T1000 (cell line): ENCODE measurements at regions not wholly inside any gene's neighbourhood (a gene's known extent, or its start where the extent isn't known, plus 50 kb on each side); places are given as distances from the start of the nearest gene placed in this dataset.

Experiments used
- DNase-seq: peaks from one replicate; lab custom pipeline; 2025; ENCODE audit warnings: mixed read lengths; lab: John Stamatoyannopoulos, UW

DNA sequence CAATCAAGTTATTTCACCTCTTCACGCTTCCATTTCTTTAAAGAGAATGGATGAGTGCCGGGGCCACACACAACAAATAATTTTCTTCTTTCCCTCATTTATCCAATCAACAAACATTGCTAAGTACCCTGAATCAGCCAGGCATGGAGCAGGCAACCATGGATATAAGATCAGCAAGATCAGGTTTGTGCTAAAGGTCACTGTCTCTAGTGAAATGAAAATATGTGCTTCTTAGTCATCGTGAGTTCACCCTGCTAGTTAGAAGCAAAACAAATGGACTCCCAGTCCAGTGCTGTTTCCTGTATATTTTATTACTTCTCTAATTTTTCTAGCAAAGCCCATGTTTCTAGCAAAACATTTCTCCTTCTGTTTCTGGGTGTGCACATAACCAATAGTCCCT lies 629.2 kb downstream of the BNC2 start:
- no peak for DNase-seq

DNA sequence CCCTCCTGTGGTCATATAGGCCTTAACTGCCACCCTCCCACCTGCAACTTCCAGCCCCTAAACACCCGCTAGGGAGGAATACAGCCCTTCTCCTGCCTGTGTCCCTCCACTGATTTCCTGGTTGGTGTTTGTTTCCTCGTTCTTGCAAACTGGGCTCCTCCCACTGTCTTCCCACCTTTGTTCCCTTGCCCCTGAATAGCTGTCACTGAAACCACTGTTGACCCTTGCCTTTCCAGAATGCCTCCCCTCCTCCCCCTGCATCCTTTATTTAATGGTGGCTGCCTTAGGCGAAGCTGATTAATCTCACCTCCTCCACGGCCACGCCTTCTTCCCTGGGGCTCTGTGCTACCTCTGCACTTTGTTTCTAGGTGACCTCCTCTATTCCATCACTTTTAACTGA lies 626.7 kb downstream of the BNC2 start:
- DNase-seq: no peak

DNA sequence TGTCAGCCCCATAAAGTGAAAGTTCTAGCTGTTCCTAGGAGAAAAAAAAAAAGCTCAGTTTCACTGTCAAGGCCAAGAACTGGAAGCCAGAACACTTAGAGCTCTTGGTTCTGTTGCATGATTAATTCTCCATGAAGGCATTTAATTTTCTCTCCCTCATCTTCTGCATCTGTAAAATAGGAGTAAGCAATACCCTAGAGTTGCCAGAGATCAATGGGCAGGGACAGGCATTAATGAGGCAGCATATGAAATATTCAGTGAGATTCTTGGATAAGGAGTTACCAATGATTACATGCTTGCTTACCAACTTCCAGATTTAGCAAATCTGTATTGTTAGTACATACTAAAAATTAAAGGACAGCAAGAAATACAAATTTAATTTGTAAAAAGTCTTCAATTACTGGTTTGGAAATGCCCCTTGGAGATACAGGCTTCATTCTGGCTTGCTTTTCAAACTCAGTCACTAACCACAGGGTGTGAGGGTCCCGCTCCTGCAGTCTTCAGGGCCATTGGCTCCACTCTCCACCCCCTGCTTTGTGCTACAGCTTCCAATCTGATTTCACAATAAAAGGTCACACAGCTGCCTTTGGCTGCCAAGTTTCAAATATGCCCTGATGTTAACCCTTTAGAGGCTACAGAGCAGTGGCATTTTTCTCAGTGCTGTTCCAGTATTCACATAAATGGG lies 624.6 kb downstream of the BNC2 start:
- DNase-seq: no peak

DNA sequence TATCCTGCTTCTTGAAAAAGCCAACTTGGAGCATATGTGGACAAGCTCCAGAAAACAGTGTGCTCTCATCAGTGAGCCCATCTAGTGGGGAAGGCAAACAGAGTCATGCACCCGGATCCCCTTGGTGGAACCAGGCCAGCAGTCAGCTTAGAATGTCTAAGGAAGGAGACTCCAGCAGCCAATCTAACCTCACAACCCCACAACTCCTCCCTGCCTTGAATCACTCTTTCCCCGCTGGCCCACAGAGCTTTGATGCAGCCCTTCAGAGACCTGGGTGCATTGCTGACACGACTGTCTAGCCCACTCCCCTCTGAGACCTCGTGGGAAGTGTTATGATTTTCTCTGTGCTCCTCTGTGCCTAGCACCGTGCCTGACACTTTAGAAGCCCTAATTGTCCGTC lies 623.7 kb downstream of the BNC2 start:
- no peak for DNase-seq

DNA sequence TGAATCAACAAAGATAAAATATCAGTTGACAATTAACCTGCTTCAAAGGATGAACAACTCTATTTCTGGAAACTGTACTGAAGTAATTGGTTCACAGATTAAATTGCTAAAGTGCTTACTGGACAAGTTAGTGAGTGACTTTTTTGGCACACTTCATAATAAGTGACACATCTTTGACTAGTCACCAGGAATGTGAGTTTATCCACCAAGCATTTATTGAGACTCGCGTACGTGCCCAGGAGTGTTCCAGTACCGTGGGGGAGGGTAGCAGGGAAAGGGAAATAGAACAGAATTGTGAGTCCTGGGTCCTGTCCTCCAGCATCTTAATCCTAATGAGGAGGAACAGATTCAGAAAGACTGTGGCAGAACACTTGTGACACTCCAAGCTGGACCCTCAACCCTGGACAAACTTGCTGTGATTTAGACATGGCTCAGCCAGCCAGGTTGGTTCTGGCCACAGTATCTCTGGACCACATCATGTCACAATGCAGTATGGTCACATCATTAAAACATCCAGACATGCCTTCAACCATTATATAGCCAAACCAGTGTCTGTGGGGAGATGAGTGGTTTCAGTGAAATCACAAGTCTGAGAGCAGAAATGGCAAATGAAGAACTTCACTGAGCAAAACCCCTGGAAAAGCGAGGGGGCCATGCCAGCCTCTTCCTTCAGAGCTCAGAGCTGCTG lies 623.1 kb downstream of the BNC2 start:
- DNase-seq: no peak

DNA sequence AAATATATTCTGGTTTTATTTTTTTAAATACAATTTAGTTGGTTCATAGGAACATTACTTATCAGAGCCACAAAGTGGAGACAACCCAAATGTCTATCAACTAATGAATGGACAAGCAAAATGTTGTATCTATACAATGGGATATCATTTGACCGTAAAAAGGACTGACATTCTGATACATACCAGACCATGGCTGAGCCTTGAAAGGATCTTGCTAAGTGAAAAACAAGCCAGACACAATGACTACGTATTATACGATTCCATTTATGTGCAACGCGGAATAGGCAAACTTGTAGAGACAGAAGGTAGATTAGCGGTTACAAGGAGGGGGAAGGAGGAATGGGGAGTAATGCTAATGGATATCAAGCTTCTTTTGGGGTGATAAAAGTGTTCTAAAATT lies 621.6 kb downstream of the BNC2 start:
- DNase-seq: no peak

DNA sequence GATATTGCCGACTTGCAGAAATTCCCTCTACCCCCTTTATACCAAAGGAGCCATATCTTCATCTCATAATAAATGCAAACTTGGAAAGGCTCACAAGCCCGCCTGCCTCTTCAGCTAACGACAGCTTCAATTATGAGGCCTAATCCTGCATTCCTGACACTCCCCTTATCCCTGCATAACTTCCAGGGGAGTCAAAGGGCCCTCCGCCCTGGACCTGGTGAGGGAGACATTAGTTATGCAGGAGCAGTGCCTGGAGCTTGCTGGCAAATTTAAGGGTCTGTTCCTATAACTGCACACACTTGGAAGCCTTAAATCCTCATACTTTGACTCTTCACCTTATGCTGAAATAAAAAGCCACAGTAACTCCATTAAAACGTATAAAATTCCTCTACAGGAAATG lies 617.9 kb downstream of the BNC2 start:
- DNase-seq: no peak

DNA sequence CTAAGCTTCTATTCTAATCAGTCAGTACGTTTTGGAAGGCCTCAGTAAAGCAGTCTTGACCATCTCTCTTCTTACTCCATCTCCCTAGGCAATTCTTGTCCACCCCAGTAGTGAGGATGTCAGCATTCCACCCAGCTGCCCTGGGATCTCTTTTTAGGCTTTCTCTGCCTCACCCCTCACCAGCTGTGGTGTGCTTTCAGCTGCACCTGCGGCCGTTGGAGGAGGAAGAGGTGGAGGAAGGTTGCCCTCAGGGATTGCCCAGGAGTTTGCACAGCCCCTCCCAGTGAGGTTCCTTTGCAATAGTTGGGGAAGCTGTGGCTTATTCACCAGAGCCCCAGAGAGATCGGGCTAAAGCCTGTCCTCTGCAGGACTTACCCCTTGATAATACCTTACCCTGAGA lies 615.8 kb downstream of the BNC2 start:
- no peak for DNase-seq

DNA sequence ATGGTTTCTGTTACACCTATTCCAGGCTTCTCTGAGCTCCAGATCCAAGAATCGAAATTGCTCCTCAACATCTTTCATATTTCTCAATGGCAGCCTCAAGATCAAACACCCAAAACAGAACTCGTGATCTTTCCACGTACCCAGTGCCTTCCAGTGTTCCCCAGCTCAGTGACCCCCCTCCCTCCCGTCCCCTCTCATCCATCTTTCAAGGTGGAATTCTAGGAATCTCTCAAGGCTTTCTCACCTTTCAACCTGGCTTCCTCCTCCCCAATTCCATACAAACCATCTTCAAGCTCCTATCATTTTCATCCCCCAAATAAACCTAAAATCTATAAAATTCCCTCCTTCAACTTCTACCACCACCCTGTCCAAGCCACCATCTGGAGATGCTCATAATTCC lies 615.3 kb downstream of the BNC2 start:
- no peak for DNase-seq

DNA sequence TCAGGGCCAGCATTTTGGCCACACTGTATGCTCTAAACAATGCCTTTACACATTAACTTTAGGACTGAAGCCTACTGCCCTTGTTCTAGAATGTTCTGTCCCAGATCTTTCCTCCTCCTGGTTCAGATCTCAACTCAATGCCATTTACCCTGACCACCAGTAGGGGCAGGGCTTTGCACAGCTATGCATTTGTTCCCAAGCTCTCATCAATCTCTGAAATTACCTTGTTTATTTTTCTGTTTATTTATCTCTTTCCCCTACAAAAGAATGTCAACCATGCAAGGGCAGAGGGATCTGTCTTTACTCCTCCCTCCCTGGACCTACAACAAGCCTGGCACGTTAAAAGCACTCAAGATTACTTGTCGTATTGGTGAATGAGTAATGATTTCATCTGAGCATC lies 612.9 kb downstream of the BNC2 start:
- no peak for DNase-seq

DNA sequence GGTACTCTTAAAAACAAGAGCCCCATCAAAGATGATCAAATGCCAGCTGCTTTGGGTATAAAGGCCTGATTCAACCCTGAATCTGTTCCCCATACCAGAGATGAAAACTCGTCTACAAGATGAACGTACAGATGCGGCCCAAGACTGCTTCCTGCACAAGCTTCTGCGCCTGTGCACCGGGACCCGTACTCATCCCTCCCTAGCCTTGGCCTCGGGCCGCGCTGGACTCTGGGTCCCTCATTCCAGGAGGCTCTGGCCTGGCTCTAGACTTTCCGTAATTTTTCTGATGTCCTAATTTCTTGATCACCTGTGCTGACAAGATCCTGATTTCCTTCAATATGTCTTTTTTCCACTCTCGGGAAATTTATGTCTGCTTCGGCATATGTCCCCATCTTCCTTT lies 612.3 kb downstream of the BNC2 start:
- no peak for DNase-seq

DNA sequence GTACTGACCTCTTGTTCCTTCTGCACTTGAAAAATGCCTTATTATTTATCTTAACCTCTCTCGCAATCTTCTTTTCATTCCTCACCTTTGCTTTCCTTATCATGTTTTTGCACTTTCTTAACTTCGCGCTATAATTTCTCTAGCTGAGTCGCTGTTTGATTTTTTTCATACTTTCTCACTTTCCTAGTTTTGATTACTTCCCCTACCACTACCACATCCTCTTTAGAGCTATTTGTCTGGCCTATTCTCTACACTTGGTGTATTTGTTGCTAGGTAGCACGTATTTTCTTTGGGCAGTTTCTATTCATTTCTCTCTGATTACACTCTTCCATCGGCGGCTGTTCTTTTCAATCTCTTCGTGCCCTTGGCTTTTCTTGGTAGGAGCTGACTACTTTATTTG lies 611.8 kb downstream of the BNC2 start:
- no peak for DNase-seq

DNA sequence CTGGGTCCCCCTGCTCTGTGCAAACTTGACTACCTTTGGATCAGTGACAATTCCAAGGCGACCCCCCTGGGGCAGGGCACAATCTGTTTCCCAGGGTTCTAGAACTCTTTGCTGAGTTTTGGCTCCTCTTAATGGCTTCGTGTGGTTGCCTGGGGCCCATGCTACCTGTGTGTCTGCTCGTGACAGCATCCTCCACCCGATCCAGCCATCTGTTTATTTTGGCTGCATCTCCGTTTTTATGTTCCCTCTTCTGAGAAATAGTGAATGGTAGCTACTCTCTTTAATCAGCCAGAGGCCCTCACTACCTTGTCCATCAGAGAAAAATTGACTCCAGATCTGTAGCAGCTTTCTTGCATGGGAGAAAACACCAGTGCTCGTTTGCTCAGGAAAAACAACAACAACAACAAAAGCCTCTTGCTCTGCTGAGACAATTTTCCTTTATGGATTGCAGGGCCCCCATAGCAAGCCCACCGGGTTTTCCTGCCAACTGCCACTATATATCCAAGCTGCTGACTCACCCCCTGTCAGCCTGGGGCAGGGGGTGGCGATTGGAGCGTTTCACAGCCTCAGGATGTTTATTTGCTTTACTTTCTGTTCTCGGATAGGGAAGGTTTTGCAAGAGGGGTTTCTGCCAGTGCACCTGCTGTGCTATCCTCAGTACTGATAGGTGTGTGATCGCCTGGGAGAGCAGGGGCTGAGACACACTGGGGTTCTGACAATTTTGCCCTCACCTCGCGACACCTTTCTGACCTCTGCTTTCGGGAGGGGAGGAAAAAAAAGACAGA lies 607.8 kb downstream of the BNC2 start:
- DNase-seq: peak; percentile 9

DNA sequence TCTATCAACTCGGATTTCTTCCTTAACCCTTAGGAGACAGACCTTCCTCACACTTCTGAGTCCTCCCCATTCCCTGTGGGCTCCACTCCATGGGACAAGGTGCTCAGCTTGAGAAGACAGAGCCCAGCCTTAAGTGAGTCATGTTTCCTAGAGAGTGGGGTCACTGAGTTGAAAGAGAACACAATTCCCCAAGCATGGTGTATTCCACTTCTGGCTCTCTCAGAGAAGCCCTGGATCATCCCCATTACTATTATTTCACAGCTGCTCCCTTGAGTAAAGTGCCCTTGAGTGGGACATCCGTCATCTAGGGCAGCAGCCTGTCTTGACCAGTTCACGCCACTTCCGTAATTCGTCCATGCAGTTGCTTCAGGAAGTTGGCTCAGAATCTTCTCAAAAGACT lies 604.8 kb downstream of the BNC2 start:
- DNase-seq: no peak

DNA sequence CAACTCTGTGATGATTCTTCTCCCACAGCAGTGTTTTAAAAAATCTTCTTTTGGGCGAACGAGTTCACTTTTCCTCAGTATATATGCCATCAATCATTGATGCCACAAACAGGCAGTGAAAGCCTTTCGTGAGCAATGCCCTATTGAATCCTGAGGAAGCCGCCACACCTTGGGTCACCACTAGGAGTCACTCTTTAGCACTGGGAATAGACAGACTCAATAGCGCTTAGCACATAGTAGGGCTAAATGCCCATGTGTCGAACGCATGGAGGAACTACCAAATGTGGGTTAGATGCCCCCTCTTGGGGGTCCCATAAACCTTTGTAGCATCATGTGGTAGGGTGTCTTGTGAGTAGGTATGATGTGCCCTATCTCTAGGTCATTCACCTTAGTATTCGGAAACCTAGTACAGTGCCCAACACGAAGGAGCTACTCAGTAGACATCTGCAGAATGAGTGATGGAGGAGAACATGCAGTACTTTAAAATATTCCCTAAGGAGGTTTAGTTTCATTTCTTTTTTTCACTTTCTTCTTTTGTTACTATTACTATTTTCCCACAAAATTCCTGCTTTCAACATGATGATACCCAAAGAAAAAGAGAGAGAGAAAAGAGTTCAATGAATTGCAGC lies 603.7 kb downstream of the BNC2 start:
- DNase-seq: no peak

DNA sequence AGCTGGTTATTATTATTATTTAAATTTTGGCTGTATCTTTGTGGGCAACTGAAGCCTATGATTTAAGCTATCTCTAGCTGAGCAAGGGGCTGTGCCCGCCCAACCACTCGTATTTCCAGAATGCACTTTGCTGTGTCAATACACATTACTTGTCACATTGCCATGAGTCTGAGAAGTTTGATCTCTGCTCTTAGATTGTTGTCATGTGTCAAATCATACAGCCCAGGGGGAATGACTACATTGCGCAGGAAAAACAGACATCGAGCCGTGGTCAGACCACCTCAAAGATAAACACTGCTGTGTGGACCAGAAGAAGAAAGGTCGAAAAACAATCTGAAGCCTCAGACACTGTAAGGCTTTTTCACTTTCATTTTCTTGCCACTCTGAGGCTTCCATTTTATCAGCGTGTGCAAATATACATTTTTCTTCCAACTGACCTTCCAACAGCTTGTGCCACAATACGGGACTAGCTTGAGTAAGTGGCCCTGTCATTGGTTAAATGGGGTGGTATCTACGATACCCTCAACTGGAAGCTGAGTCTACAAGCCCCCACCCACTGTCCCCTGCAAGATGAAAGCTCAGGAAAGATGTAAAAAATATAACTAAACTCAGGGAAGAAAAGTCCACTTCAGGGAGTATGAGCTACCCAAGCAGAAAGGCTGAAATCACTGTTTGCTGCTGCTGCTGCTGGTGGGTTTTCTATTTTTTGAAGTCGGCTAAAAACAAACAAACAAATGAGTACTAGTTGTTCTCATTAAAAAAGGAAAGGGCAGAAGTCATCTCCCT lies 603.0 kb downstream of the BNC2 start:
- DNase-seq: no peak

DNA sequence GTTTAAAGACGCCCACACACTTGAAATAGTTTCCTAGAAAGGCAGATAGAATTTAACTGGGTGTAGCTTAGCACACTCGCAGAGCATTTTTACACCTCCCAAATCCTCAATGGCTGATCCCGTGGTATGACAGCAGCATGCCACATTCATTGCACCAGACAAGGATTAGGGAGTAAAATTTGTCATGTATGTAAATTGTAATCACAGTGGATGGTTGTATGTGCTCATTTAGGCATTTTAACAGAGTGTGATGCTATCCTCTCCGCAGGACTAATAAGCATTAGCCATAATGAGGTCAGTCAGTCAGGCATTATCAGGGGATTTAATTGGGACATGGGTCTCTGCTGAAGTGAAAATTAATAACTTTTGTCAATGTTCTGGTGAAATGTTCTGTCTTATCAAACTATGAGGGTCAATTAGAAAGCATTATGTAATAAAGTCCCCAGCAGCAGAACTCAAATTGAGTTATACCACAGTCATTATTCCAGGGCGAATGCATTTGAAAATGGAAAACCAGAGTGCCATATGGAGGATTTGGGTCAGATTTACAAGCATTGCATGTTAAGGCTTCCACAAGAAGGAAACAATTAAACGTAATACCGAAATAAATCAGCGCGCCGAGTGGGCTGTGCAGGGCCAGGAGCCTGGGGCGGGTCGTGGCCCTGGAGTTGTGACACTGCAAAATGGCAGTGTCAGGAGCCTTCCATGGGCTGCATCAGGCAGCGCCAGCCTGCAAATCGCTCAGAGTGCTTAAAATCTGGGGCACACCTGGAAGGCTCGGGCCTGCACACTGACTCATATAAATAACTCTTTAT lies 602.2 kb downstream of the BNC2 start:
- DNase-seq: no peak

DNA sequence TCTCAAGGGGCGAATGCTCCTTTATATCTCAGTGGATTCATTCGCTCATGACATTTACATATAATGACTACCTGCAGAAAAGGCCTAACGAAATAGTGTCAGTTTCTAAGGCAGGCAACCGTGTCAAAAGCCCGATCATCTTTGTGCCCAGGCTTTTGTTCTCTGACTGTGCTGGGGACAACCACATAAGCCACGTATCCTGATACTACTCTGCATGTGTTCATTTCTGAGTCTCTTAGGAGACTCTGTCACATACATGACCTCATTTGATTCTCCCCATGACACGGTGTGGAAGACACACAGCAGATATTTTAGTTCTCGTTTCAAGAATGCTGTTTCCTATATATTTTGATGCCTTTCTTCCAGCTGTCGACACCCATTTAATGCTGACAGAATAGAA lies 598.5 kb downstream of the BNC2 start:
- no peak for DNase-seq

DNA sequence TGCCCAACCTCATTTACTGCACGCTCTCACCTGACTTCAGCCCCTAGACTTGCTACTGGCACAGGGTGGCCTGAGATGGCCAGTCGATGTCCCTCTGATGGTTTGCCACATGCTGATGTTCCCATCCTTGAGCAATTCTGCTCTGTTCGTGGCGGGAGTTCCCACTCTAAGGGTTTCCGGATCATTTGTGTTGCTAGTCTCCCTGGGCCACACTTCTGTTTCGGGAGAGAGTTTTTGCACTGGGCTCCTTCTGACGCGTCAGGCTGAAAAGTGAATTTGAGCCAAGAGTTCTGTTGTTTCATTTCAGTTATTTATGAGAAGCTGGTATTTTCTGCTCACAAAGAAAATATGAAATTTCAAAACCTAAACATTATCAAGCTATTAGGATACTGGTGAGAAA lies 597.7 kb downstream of the BNC2 start:
- no peak for DNase-seq

DNA sequence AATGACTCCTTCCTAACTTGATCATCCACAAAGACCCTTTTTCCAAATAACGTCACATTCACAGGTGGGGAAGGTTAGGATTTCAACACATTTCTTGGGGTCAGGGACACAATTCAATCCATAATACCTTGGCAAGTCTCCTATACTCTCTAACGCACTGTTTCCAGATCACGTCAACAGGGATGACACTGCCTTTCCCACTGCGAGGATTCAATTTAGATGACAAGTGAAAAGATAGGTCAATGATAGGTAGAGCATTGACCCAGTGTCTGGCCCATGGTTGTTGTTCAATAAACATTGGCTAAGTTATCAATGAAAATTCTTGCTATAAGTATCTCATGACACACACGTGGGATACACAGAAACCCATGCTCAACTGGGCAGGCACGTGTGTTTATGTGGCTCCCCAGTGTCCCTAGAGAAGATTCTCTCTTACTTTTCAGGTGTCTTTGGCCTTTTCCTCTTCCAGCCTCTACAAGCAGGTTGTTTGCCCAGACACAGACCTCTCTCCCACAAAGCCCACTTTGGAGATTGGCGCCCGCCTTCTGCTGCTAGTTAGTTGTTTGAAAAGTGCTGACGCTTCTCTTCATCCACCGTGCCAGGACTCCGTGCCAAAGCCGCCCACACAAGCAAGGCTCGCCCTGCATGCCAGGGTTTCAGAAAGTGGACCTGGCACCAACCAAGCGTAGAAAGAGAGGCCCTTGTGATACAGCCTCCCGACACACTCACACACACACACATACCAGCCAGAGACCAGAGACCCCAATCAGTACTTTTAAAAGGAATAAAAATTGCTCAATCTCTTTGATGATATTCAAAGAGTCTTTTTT lies 594.5 kb downstream of the BNC2 start:
- no peak for DNase-seq
